Activated CD4-positive, alpha-beta memory T cell treated with anti-CD3 and anti-CD28 coated beads for 36 hours (primary cell): ENCODE measurements at regions not wholly inside any gene's neighbourhood (a gene's known extent, or its start where the extent isn't known, plus 50 kb on each side); places are given as distances from the start of the nearest gene placed in this dataset.
"Not testable (repeated sequence)": the region's sequence is repeated elsewhere in the genome, so short reads cannot be mapped to it uniquely, and the experiment has no call there.

Experiments
- CTCF ChIA-PET: fragments of 350-600 bp; sonication (Branson Sonifier 250); formaldehyde crosslinking; loops from one replicate; lab custom pipeline; 2021; ENCODE audit warnings: antibody characterized with exemption, inconsistent platforms; lab: Charles Lee
- POLR2A ChIA-PET: fragments of 350-600 bp; sonication (Branson Sonifier 250); formaldehyde crosslinking; loops from one replicate; lab custom pipeline; 2021; ENCODE audit warnings: antibody characterized with exemption; lab: Charles Lee
- DNase-seq: peaks from one replicate; pipeline ENCODE4 v3.0.0-alpha.2; 2020
- H3K27ac Mint-ChIP-seq: one replicate; pipeline ENCODE4 v1.8.0; 2021; ENCODE audit warnings: mixed read lengths
- H3K27me3 Mint-ChIP-seq: one replicate; pipeline ENCODE4 v1.8.0; 2021; ENCODE audit warnings: mixed read lengths
- H3K36me3 Mint-ChIP-seq: one replicate; pipeline ENCODE4 v1.8.0; 2021; ENCODE audit warnings: mixed read lengths
- H3K4me1 Mint-ChIP-seq: one replicate; pipeline ENCODE4 v1.8.0; 2021; ENCODE audit warnings: low read depth, mixed read lengths
- H3K4me3 Mint-ChIP-seq: one replicate; pipeline ENCODE4 v1.8.0; 2021; ENCODE audit warnings: mild to moderate bottlenecking, mixed read lengths
- H3K9me3 Mint-ChIP-seq: one replicate; pipeline ENCODE4 v1.8.0; 2021; ENCODE audit warnings: mixed read lengths
- intact Hi-C: fragments of 100-400 bp; cut with micrococcal nuclease; formaldehyde crosslinking; loops from one replicate; pipeline ENCODE4 v1.15.1; 2023

- intact Hi-C loops = no loop called here
- Mint-ChIP-seq H3K4me3 (no peak overlapping the region), H3K27me3 (no peaks in the 10 kb centered on the region), H3K9me3 (peaks cover 6% of the 10 kb centered on the region), H3K4me1 (no peaks in the 10 kb centered on the region), H3K27ac (no peak overlapping the region), H3K36me3 (no peaks in the 10 kb centered on the region)
- CTCF ChIA-PET = no interaction called here
- no peak for DNase-seq
- POLR2A ChIA-PET = no interaction called here
Observed at GRCh38 chr13:80877944-80878241, 537.0 kb upstream of the SPRY2 start.

- peaks cover 6% of the 10 kb centered on the region for H3K9me3 Mint-ChIP-seq
- no peaks in the 10 kb centered on the region for H3K4me1 Mint-ChIP-seq
- H3K27ac Mint-ChIP-seq = no peak overlapping the region
- intact Hi-C loops = no loop called here
- CTCF ChIA-PET = no interaction called here
- no peaks in the 10 kb centered on the region for H3K27me3 Mint-ChIP-seq
- H3K4me3 Mint-ChIP-seq = no peak overlapping the region
- H3K36me3 Mint-ChIP-seq = no peaks in the 10 kb centered on the region
- DNase-seq = no peak
- POLR2A ChIA-PET = no interaction called here
Observed at GRCh38 chr13:80877209-80877943, 536.5 kb upstream of the SPRY2 start.

GRCh38 chr13:80873589-80873988 lies 532.7 kb upstream of the SPRY2 start:
- no peak overlapping the region for H3K4me3 Mint-ChIP-seq

GRCh38 chr13:80871971-80872370 lies 531.0 kb upstream of the SPRY2 start:
- H3K36me3 Mint-ChIP-seq, intact Hi-C loops, H3K4me1 Mint-ChIP-seq, POLR2A ChIA-PET, H3K27me3 Mint-ChIP-seq, H3K9me3 Mint-ChIP-seq, H3K4me3 Mint-ChIP-seq, CTCF ChIA-PET, H3K27ac Mint-ChIP-seq, DNase-seq: not testable (repeated sequence)

More at GRCh38 chr13:80873589-80873988, 532.7 kb upstream of the SPRY2 start:
- Mint-ChIP-seq H3K27me3 (no peaks in the 10 kb centered on the region), H3K36me3 (no peaks in the 10 kb centered on the region), H3K9me3 (peaks cover 6% of the 10 kb centered on the region), H3K4me1 (no peaks in the 10 kb centered on the region), H3K27ac (no peak overlapping the region)
- ChIA-PET CTCF (no interaction called here), POLR2A (no interaction called here)
- intact Hi-C loops = no loop called here
- no peak for DNase-seq

- CTCF ChIA-PET = no interaction called here
- no peaks in the 10 kb centered on the region for H3K27me3 Mint-ChIP-seq
- no peaks in the 10 kb centered on the region for H3K36me3 Mint-ChIP-seq
- intact Hi-C loops = no loop called here
- DNase-seq = no peak
- POLR2A ChIA-PET = no interaction called here
- H3K4me1 Mint-ChIP-seq = no peaks in the 10 kb centered on the region
- no peak overlapping the region for H3K27ac Mint-ChIP-seq
- no peak overlapping the region for H3K4me3 Mint-ChIP-seq
- peaks cover 6% of the 10 kb centered on the region for H3K9me3 Mint-ChIP-seq
Observed at GRCh38 chr13:80871481-80871880, 530.6 kb upstream of the SPRY2 start.

GRCh38 chr13:80870186-80870585 lies 529.3 kb upstream of the SPRY2 start:
- no peaks in the 10 kb centered on the region for H3K36me3 Mint-ChIP-seq
- no peak for DNase-seq
- POLR2A ChIA-PET = no interaction called here
- CTCF ChIA-PET = no interaction called here
- no peaks in the 10 kb centered on the region for H3K27me3 Mint-ChIP-seq
- no peak overlapping the region for H3K27ac Mint-ChIP-seq
- no peak overlapping the region for H3K4me3 Mint-ChIP-seq
- intact Hi-C loops = no loop called here
- H3K9me3 Mint-ChIP-seq = peaks cover 8% of the 10 kb centered on the region
- no peaks in the 10 kb centered on the region for H3K4me1 Mint-ChIP-seq

- Mint-ChIP-seq H3K9me3 (peaks cover 17% of the 10 kb centered on the region), H3K27ac (no peak overlapping the region), H3K36me3 (no peaks in the 10 kb centered on the region), H3K27me3 (no peaks in the 10 kb centered on the region), H3K4me3 (no peak overlapping the region), H3K4me1 (no peaks in the 10 kb centered on the region)
- CTCF ChIA-PET = no interaction called here
- intact Hi-C loops = no loop called here
- no peak for DNase-seq
- POLR2A ChIA-PET = no interaction called here
Observed at GRCh38 chr13:80866921-80867320, 526.0 kb upstream of the SPRY2 start.

GRCh38 chr13:80865329-80865728 lies 524.4 kb upstream of the SPRY2 start:
- Mint-ChIP-seq H3K27ac (no peak overlapping the region), H3K9me3 (peaks cover 17% of the 10 kb centered on the region), H3K4me1 (no peaks in the 10 kb centered on the region), H3K4me3 (no peak overlapping the region), H3K36me3 (no peaks in the 10 kb centered on the region), H3K27me3 (no peaks in the 10 kb centered on the region)
- ChIA-PET CTCF (no interaction called here), POLR2A (no interaction called here)
- intact Hi-C loops = no loop called here
- no peak for DNase-seq

- H3K27me3 Mint-ChIP-seq = no peaks in the 10 kb centered on the region
Observed at GRCh38 chr13:80862456-80862855, 521.5 kb upstream of the SPRY2 start.

GRCh38 chr13:80860845-80861244 lies 519.9 kb upstream of the SPRY2 start:
- ChIA-PET POLR2A (no interaction called here), CTCF (no interaction called here)
- no peak overlapping the region for H3K27ac Mint-ChIP-seq

More at GRCh38 chr13:80862456-80862855, 521.5 kb upstream of the SPRY2 start:
- intact Hi-C loops = no loop called here
- no peak overlapping the region for H3K27ac Mint-ChIP-seq
- CTCF ChIA-PET = no interaction called here
- POLR2A ChIA-PET = no interaction called here
- H3K4me1 Mint-ChIP-seq = no peaks in the 10 kb centered on the region
- H3K9me3 Mint-ChIP-seq = peaks cover 14% of the 10 kb centered on the region
- DNase-seq = no peak
- H3K4me3 Mint-ChIP-seq = no peak overlapping the region
- no peaks in the 10 kb centered on the region for H3K36me3 Mint-ChIP-seq

GRCh38 chr13:80858131-80858530 lies 517.2 kb upstream of the SPRY2 start:
- H3K4me3 Mint-ChIP-seq = no peak overlapping the region
- H3K9me3 Mint-ChIP-seq = peaks cover 2% of the 10 kb centered on the region
- no peaks in the 10 kb centered on the region for H3K4me1 Mint-ChIP-seq
- no peaks in the 10 kb centered on the region for H3K36me3 Mint-ChIP-seq
- H3K27ac Mint-ChIP-seq = no peak overlapping the region
- POLR2A ChIA-PET = no interaction called here
- CTCF ChIA-PET = no interaction called here
- DNase-seq = no peak
- intact Hi-C loops = no loop called here
- H3K27me3 Mint-ChIP-seq = no peaks in the 10 kb centered on the region

More at GRCh38 chr13:80860845-80861244, 519.9 kb upstream of the SPRY2 start:
- intact Hi-C loops = no loop called here
- Mint-ChIP-seq H3K4me3 (no peak overlapping the region), H3K36me3 (no peaks in the 10 kb centered on the region), H3K9me3 (peaks cover 14% of the 10 kb centered on the region), H3K27me3 (no peaks in the 10 kb centered on the region), H3K4me1 (no peaks in the 10 kb centered on the region)
- no peak for DNase-seq

GRCh38 chr13:80857321-80857720 lies 516.4 kb upstream of the SPRY2 start:
- no peak for DNase-seq
- Mint-ChIP-seq H3K4me1 (no peaks in the 10 kb centered on the region), H3K27me3 (no peaks in the 10 kb centered on the region), H3K36me3 (no peaks in the 10 kb centered on the region), H3K9me3 (no peaks in the 10 kb centered on the region), H3K27ac (no peak overlapping the region), H3K4me3 (no peak overlapping the region)
- intact Hi-C loops = no loop called here
- POLR2A ChIA-PET = no interaction called here
- CTCF ChIA-PET = no interaction called here

- no peak for DNase-seq
- Mint-ChIP-seq H3K4me3 (no peak overlapping the region), H3K27ac (no peak overlapping the region), H3K9me3 (no peaks in the 10 kb centered on the region), H3K36me3 (no peaks in the 10 kb centered on the region), H3K4me1 (no peaks in the 10 kb centered on the region), H3K27me3 (no peaks in the 10 kb centered on the region)
- POLR2A ChIA-PET = no interaction called here
- CTCF ChIA-PET = no interaction called here
- intact Hi-C loops = no loop called here
Observed at GRCh38 chr13:80850771-80851170, 509.8 kb upstream of the SPRY2 start.
